Tibial nerve (tissue), 4 donors: ENCODE measurements at regions not wholly inside any gene's neighbourhood (a gene's known extent, or its start where the extent isn't known, plus 50 kb on each side); places are given as distances from the start of the nearest gene placed in this dataset.

Experiments
- DNase-seq, 2 donors: peaks; one replicate each; pipeline ENCODE4 v3.0.0-alpha.2; 2019; ENCODE audit warnings: low spot score in 2 of 2
- H3K27ac ChIP-seq, 4 donors: fragments of 200-600 bp; sonication (generic) in 3 of 4; one replicate each; pipeline ENCODE4 v1.5.1; 2017 to 2019; ENCODE audit warnings: mild to moderate bottlenecking in 1 of 4
- H3K27me3 ChIP-seq, 2 donors: fragments of 200-600 bp; sonication (generic) in 1 of 2; one replicate each; pipeline versions ENCODE4 v1.5.1 to v1.6.0; 2017 to 2019
- H3K36me3 ChIP-seq, 3 donors: fragments of 200-600 bp; sonication (generic); one replicate each; pipeline ENCODE4 v1.5.1; 2018 to 2019
- H3K4me1 ChIP-seq, 4 donors: fragments of 200-600 bp; sonication (generic) in 3 of 4; one replicate each; pipeline ENCODE4 v1.5.1; 2017 to 2019
- H3K4me3 ChIP-seq, 4 donors: fragments of 200-600 bp; sonication (generic) in 3 of 4; one replicate each; pipeline ENCODE4 v1.5.1; 2017 to 2019; ENCODE audit warnings: mild to moderate bottlenecking in 1 of 4, moderate library complexity in 1 of 4
- H3K9me3 ChIP-seq, 4 donors: fragments of 200-600 bp; sonication (generic) in 3 of 4; one replicate each; pipeline ENCODE4 v1.5.1; 2017 to 2019
- EP300 ChIP-seq, 2 donors: sonication (generic); formaldehyde crosslinking; IDR thresholded peaks; one replicate each; pipeline ENCODE4 v1.6.1; 2017; ENCODE audit warnings: antibody characterized with exemption in 2 of 2, mild to moderate bottlenecking in 1 of 2
- POLR2A ChIP-seq, 2 donors: fragments of 450-650 bp; IDR thresholded peaks; one replicate each; pipeline ENCODE4 v1.6.1; 2017; ENCODE audit warnings: antibody characterized with exemption in 2 of 2, mild to moderate bottlenecking in 2 of 2, moderate library complexity in 2 of 2
- WGBS, 2 donors: methylation state at CpG; one replicate each; pipeline ENCODE4 v1.1.5; 2018; 5-methylcytosine and 5-hydroxymethylcytosine counted together
- TF ChIP-seq, protein P1 (sequence below), 5 experiments: fragments of 200-600 bp in 3 of 5; fragments of 450-650 bp in 2 of 5; sonication (generic) in 3 of 5; IDR thresholded peaks; one replicate each; pipeline ENCODE4 v1.5.1; 2016 to 2019; ENCODE audit warnings: antibody characterized with exemption in 5 of 5, mild to moderate bottlenecking in 3 of 5, moderate library complexity in 2 of 5

GRCh38 chr2:236861944-236862343 lies 223.7 kb upstream of the COPS8 start:
- Histone ChIP-seq H3K9me3 (peaks cover 0 to 11% (median 0%) of the 10 kb centered on the region in 4 donors), H3K27ac (no peak overlapping the region)
- 90 to 96% methylated on average over 2 of the region's 2 CpGs for WGBS, 2 donors

GRCh38 chr2:236862526-236862925 lies 223.2 kb upstream of the COPS8 start:
- TF ChIP-seq, protein P1, sequence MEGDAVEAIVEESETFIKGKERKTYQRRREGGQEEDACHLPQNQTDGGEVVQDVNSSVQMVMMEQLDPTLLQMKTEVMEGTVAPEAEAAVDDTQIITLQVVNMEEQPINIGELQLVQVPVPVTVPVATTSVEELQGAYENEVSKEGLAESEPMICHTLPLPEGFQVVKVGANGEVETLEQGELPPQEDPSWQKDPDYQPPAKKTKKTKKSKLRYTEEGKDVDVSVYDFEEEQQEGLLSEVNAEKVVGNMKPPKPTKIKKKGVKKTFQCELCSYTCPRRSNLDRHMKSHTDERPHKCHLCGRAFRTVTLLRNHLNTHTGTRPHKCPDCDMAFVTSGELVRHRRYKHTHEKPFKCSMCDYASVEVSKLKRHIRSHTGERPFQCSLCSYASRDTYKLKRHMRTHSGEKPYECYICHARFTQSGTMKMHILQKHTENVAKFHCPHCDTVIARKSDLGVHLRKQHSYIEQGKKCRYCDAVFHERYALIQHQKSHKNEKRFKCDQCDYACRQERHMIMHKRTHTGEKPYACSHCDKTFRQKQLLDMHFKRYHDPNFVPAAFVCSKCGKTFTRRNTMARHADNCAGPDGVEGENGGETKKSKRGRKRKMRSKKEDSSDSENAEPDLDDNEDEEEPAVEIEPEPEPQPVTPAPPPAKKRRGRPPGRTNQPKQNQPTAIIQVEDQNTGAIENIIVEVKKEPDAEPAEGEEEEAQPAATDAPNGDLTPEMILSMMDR (IDR thresholded peaks at IDR 0.05) = no peak
- TF ChIP-seq EP300 (IDR thresholded peaks at IDR 0.05) = no peak
- no peak for TF ChIP-seq POLR2A (IDR thresholded peaks at IDR 0.05)
- no peak for DNase-seq
- no peaks in the 10 kb centered on the region for H3K4me1 ChIP-seq
- 87 to 95% methylated on average over 2 of the region's 2 CpGs for WGBS, 2 donors
- H3K4me3 ChIP-seq = no peak overlapping the region
- H3K27ac ChIP-seq = no peak overlapping the region
- no peaks in the 10 kb centered on the region for H3K27me3 ChIP-seq
- H3K36me3 ChIP-seq = no peaks in the 10 kb centered on the region
- H3K9me3 ChIP-seq = peaks cover 0 to 11% (median 0%) of the 10 kb centered on the region in 4 donors

More at GRCh38 chr2:236861944-236862343, 223.7 kb upstream of the COPS8 start:
- no peaks in the 10 kb centered on the region for H3K36me3 ChIP-seq
- no peak for DNase-seq
- H3K27me3 ChIP-seq = no peaks in the 10 kb centered on the region
- TF ChIP-seq, protein P1 (IDR thresholded peaks at IDR 0.05) = no peak
- TF ChIP-seq POLR2A (IDR thresholded peaks at IDR 0.05) (no peak), EP300 (IDR thresholded peaks at IDR 0.05) (no peak)
- no peaks in the 10 kb centered on the region for H3K4me1 ChIP-seq
- H3K4me3 ChIP-seq = no peak overlapping the region

GRCh38 chr2:236862961-236863728 lies 222.5 kb upstream of the COPS8 start:
- TF ChIP-seq, protein P1 (IDR thresholded peaks at IDR 0.05) = no peak
- TF ChIP-seq POLR2A (IDR thresholded peaks at IDR 0.05) (no peak), EP300 (IDR thresholded peaks at IDR 0.05) (no peak)
- WGBS, 2 donors = 52 to 54% methylated on average over 9 of the region's 9 CpGs
- Histone ChIP-seq H3K9me3 (peaks cover 0 to 11% (median 0%) of the 10 kb centered on the region in 4 donors), H3K36me3 (no peaks in the 10 kb centered on the region), H3K27ac (no peak overlapping the region), H3K27me3 (no peaks in the 10 kb centered on the region), H3K4me3 (no peak overlapping the region), H3K4me1 (no peaks in the 10 kb centered on the region)
- DNase-seq = no peak

GRCh38 chr2:236863729-236864126 lies 222.0 kb upstream of the COPS8 start:
- no peaks in the 10 kb centered on the region for H3K36me3 ChIP-seq
- 94 to 98% methylated on average over 4 to 5 of the region's 5 CpGs for WGBS, 2 donors
- H3K4me3 ChIP-seq = no peak overlapping the region
- peaks cover 0 to 11% (median 0%) of the 10 kb centered on the region in 4 donors for H3K9me3 ChIP-seq
- TF ChIP-seq EP300 (IDR thresholded peaks at IDR 0.05) = no peak
- TF ChIP-seq, protein P1 (IDR thresholded peaks at IDR 0.05) = no peak
- no peak for TF ChIP-seq POLR2A (IDR thresholded peaks at IDR 0.05)
- DNase-seq = no peak
- H3K27me3 ChIP-seq = no peaks in the 10 kb centered on the region
- no peak overlapping the region for H3K27ac ChIP-seq
- H3K4me1 ChIP-seq = peaks cover 0 to under 1% (median 0%) of the 10 kb centered on the region in 4 donors

GRCh38 chr2:236865052-236865451 lies 220.6 kb upstream of the COPS8 start:
- no peak for DNase-seq
- no peaks in the 10 kb centered on the region for H3K27me3 ChIP-seq
- peaks cover 0 to 7% (median 0%) of the 10 kb centered on the region in 4 donors for H3K9me3 ChIP-seq
- peaks cover 0 to 3% (median 0%) of the 10 kb centered on the region in 4 donors for H3K4me1 ChIP-seq
- TF ChIP-seq EP300 (IDR thresholded peaks at IDR 0.05) (no peak), POLR2A (IDR thresholded peaks at IDR 0.05) (no peak)
- TF ChIP-seq, protein P1 (IDR thresholded peaks at IDR 0.05) = no peak
- H3K27ac ChIP-seq = no peak overlapping the region
- 88 to 100% methylated on average over 2 of the region's 2 CpGs for WGBS, 2 donors
- no peaks in the 10 kb centered on the region for H3K36me3 ChIP-seq
- no peak overlapping the region for H3K4me3 ChIP-seq
